ENCODE measurements at regions not wholly inside any gene's neighbourhood (a gene's known extent, or its start where the extent isn't known, plus 50 kb on each side); places are given as distances from the start of the nearest gene placed in this dataset.

DNA sequence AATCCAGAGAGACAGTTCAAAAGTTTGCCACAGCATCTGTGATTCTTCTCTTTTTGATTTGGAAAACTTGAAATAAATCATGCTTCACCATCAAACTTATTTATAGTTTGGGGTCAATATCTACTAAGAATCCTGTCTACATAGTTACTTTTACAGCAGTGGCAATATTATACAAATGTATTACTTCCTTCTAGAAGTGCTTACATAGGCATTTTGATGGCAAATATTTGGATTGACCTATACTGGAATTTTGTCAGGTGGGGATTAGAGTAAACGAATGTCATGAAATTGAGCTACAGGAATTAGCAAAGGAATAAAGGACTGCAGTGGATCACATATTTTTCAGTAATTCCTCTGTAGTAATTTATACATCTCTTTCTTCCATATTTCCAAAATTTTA, 1885.5 kb upstream of the ADGRL3 start:
- TF ChIP-seq, protein P1, sequence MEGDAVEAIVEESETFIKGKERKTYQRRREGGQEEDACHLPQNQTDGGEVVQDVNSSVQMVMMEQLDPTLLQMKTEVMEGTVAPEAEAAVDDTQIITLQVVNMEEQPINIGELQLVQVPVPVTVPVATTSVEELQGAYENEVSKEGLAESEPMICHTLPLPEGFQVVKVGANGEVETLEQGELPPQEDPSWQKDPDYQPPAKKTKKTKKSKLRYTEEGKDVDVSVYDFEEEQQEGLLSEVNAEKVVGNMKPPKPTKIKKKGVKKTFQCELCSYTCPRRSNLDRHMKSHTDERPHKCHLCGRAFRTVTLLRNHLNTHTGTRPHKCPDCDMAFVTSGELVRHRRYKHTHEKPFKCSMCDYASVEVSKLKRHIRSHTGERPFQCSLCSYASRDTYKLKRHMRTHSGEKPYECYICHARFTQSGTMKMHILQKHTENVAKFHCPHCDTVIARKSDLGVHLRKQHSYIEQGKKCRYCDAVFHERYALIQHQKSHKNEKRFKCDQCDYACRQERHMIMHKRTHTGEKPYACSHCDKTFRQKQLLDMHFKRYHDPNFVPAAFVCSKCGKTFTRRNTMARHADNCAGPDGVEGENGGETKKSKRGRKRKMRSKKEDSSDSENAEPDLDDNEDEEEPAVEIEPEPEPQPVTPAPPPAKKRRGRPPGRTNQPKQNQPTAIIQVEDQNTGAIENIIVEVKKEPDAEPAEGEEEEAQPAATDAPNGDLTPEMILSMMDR (IDR thresholded peaks at IDR 0.05) = no peak
- TF ChIP-seq POLR2AphosphoS5 (IDR thresholded peaks at IDR 0.05) = no peak

Data from upper lobe of left lung (tissue), 4 donors.